HG02943 (cell line): ENCODE measurements at regions not wholly inside any gene's neighbourhood (a gene's known extent, or its start where the extent isn't known, plus 50 kb on each side); places are given as distances from the start of the nearest gene placed in this dataset.

Experiments used
- ATAC-seq: cut with Tn5 transposase; IDR thresholded peaks from one replicate; pipeline ENCODE4 v1.9.1; 2021; ENCODE audit warnings: mild to moderate bottlenecking, low read depth, moderate library complexity; ENCODE audit not compliant: unreplicated experiment

- ATAC-seq = no peak
These were observed 144.6 kb upstream of the EPHA4 start for GRCh38 chr2:221716426-221717303.

DNA sequence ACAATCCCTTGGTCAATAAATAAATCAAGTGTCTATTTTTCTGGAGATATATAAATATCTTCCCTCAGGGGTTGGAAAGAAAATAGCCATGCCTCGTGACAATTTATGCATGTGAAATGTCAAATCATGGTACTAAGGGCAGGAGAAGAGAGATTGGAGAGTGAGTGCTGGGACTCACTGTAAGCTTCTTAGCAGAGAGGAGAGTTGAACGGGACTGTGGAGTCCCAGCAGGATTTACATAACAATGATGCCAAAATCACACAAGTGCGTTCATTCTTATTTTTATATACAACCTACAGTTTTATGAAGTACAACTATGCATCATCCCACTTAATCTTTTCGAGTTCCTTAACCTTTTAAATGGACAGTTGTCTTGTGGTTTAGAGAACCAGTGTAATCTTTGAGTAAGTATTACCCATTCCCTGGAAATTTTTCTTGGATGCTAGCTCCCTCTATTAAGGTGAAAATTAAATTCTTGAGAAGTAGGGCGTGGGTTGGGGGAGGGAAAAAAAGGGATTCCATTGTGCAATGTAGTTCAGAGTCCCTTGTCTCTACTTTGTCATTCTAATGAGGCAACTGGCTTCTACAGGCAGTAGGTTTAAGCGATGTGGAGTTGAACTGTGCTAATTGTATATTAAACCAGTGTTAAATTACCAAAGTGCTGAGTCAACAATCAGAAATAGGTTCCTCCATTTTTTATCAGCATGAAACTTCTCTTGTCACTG is 143.6 kb upstream of the EPHA4 start:
- no peak for ATAC-seq

- ATAC-seq = no peak
These were observed 138.6 kb upstream of the EPHA4 start for GRCh38 chr2:221710744-221711143.

DNA sequence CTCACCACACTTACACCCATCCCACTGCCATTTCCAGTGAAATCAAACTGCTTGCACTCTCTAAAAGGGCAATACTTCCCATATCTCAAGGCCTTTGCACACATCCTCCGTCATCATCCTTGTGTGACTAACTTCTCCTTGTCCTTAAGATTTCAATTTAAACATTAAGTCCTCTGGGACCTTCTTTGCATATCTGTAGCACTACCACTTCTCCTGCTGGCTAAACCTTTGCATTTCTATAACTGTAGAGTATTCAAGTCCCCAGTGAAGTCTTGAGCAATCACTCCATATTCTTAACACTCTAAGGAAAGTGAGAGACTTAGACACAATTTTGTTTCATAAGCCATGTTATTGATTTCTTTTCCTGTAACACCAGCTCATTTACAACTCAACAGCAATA is 136.8 kb upstream of the EPHA4 start:
- no peak for ATAC-seq

GRCh38 chr2:221705185-221705877 is 133.2 kb upstream of the EPHA4 start:
- ATAC-seq = no peak

DNA sequence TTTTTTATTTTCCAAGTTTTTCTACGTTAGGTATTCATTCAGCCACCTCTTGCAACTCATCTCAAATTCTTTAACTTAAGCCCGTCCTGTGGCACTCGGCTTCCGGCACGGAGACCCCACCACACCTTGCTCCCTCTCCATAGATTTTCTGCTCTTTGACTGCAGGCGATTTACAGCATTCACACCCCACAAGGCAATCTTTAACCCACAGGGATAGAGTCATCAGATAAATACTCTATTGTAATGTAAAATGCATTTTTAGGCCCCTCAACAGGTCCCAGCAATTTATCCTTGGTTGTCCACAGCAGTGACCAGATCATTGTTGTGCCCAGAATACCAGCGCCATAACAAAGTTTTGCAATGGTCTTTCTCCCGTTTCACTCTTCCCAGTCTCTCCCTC is 132.3 kb upstream of the EPHA4 start:
- no peak for ATAC-seq

GRCh38 chr2:221693365-221693764 is 121.3 kb upstream of the EPHA4 start:
- no peak for ATAC-seq

DNA sequence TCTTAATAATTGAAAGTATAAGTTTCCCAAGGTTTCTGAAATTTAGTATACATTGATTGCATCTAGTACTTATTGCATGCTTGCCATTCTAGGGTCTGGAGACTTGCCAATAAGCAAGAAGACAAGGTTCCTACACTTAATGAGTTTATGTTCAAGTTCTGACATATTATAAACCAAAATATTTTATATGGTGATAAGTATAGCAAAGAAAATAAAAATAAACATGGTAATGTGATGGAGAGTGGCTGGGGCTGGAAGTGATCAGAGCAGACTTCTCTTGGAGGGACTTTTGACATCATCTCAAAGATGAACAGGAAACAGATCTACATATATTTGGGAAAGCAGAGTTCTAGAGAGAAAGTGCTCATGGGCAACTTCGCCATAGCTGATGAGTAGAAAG is 119.5 kb upstream of the EPHA4 start:
- no peak for ATAC-seq

- ATAC-seq = no peak
These were observed 117.0 kb upstream of the EPHA4 start for GRCh38 chr2:221689140-221689539.

DNA sequence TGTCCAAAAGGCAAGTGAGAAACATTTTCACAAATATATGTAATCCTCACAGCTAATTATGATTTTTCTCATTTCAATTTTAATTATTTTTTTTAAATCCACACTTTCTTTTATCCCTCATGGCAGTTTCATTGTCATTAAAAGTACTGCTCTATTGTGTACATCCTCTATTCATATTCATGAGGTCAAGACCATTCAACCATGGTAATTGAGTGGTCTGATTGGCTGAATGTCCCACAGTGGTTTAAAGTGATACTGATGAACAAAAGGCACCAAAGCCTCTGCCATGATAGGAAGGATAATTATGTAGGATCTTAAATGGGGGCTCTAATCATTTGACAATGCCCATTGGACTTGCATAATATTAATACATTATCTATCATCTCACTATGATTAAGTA is 108.4 kb upstream of the EPHA4 start:
- no peak for ATAC-seq

DNA sequence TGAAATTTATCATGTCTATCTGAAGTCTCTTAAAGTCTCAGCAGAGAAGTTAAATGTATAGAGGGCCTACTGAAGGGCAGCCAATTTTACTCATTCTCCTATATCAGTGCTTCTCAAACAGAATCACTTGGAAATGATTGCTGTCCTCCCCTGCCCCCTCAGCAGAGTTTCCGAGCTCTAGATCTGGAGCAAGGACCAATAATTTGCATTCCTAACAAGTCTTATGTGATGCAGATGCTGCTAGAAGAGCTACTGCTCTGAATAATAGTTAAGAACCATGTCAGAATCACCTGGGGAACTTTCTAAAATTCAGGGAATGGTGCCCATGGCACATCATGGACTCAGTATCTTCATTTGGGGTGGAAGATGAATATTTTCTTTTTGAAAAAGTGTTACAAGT is 105.6 kb upstream of the EPHA4 start:
- no peak for ATAC-seq

DNA sequence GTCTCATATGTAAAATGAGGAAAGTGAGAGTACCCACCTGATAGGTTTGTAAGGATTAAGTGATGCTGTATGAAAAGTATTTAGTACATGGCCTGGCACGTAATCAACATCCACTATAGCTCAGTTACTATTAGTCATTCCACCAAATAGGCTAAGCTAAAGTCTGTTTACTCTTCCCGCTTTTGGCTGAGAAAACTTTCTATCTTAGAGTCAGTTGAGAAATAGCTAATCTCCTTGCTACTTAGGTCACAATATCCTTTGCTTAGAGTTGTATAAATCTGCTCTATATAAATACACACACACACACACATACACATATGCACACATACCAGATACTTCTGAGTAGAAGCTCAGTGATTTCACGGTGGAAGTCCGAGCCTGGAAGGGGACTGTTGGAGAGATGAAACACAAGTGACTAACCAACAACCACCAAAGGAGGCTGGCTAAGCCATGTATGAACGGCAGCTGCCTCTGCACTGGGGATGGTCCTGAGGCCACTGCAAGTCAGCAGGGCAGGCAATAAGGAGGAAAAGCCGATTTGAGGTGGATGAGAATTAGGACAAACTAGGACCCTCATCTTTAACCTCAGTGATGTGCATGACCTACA is 104.6 kb upstream of the EPHA4 start:
- ATAC-seq = no peak

GRCh38 chr2:221675201-221675908 is 103.3 kb upstream of the EPHA4 start:
- ATAC-seq = no peak

GRCh38 chr2:221674446-221674845 is 102.3 kb upstream of the EPHA4 start:
- ATAC-seq = no peak

DNA sequence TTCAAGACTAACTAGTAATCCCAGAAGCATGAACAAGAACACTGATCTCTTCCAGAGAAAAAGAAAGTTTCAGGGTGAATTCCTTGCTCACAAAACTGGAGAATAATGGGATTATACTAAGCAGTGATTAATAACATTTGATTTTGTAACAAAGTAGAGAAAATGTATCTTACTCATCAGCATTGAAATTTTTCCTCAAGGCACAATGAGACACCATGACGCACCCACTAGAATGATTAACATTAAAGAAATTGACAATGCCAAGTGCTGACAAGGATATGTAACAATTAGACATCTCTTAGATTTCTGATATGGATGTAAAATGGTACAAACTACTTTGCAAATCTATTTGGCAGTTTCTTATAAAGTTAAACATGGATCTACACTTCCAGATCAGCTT is 101.1 kb upstream of the EPHA4 start:
- ATAC-seq = no peak

- ATAC-seq = no peak
These were observed 99.4 kb upstream of the EPHA4 start for GRCh38 chr2:221671515-221671914.

GRCh38 chr2:221662689-221663391 is 90.7 kb upstream of the EPHA4 start:
- no peak for ATAC-seq

DNA sequence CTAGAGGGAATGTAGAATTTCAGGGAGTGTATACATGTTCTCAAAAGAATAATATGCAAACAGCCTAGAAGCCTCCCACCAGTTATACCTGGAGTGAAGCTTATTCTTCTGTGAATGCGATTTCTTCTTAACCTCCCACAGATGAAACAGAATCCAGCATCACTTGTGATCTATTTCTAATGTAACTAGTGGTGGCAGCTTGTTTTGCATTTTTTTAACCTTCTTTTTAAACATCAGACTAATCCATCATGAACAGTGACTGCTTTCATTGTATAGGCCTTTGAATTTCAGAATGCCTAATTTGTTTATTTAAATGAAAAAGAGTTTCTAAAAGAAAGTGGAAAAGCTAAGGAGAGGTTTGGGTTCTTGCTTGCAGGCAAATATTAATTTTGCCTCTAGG is 85.7 kb upstream of the EPHA4 start:
- ATAC-seq = no peak

DNA sequence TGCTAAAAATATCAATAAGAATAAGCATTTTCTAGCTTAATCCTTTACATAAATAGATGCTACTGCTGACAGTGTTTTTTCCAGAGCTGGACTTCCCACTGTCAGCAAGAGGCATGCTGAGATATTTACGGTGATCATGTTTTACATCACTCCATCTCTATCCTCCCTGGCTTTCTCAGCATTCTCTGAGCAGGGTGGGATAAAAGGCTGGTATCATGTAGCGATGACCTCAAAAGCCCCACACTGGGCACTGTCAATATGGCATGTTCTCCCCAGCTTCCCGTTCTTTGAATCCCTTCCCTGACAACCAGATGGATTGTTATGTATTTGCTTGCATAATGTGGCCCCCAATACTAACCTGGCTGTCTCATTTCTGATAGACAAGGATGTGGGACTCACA is 83.2 kb upstream of the EPHA4 start:
- ATAC-seq = no peak

GRCh38 chr2:221653182-221653581 is 81.1 kb upstream of the EPHA4 start:
- ATAC-seq = no peak
